PC-3 (cell line): ENCODE measurements at regions not wholly inside any gene's neighbourhood (a gene's known extent, or its start where the extent isn't known, plus 50 kb on each side); places are given as distances from the start of the nearest gene placed in this dataset.

Experiments used
- ATAC-seq: fragments of 200-7000 bp; cut with Tn5 transposase; 2 replicates; pipeline ENCODE4 v1.9.1; 2020; ENCODE audit warnings: mild to moderate bottlenecking, moderate library complexity
- BruUV-seq: library from RNA; stranded (reverse); fragments of 400-500 nt; replicated peaks from 2 replicates; lab custom pipeline; 2021; lab: Mats Ljungman, UMichigan
- CTCF ChIA-PET: fragments of 300-600 bp; sonication (Branson Sonifier 250); formaldehyde crosslinking; loops from one replicate; lab custom pipeline; 2022; ENCODE audit warnings: antibody characterized with exemption; lab: Charles Lee
- POLR2A ChIA-PET: fragments of 300-600 bp; sonication (Branson Sonifier 250); formaldehyde crosslinking; loops from one replicate; lab custom pipeline; 2022; ENCODE audit warnings: antibody characterized with exemption; ENCODE audit not compliant: unreplicated experiment; lab: Charles Lee
- DNase-seq: peaks from one replicate; pipeline ENCODE4 v3.0.0-alpha.2; 2015
- H2AFZ ChIP-seq: fragments of 300-600 bp; sonication (generic); 2 replicates; pipeline ENCODE4 v1.6.0; 2016; ENCODE audit warnings: antibody characterized with exemption, low read length
- H3F3A ChIP-seq: fragments of 300-600 bp; sonication (generic); one replicate; pipeline ENCODE4 v1.6.0; 2017; ENCODE audit warnings: antibody characterized with exemption, low read length, control low read depth, mild to moderate bottlenecking; ENCODE audit not compliant: unreplicated experiment
- H3K27ac ChIP-seq: fragments of 300-600 bp; sonication (generic); 2 replicates; pipeline ENCODE4 v1.5.1; 2016; ENCODE audit warnings: mild to moderate bottlenecking, low read length
- H3K27me3 ChIP-seq: fragments of 300-600 bp; sonication (generic); 2 replicates; pipeline ENCODE4 v1.6.1; 2016; ENCODE audit warnings: low read length, mixed read lengths
- H3K36me3 ChIP-seq: fragments of 300-600 bp; sonication (generic); 2 replicates; pipeline ENCODE4 v1.6.1; 2016; ENCODE audit warnings: low read depth, mixed run types, low read length, mixed read lengths
- H3K4me1 ChIP-seq: fragments of 300-600 bp; sonication (generic); 2 replicates; pipeline ENCODE4 v1.5.1; 2016; ENCODE audit warnings: low read length; ENCODE audit not compliant: insufficient read depth
- H3K4me2 ChIP-seq: fragments of 300-600 bp; sonication (generic); 2 replicates; pipeline ENCODE4 v1.6.0; 2016; ENCODE audit warnings: low read length
- H3K4me3 ChIP-seq: fragments of 300-600 bp; sonication (generic); 2 replicates; pipeline ENCODE4 v1.5.1; 2016; ENCODE audit warnings: mild to moderate bottlenecking, low read length, mixed read lengths
- H3K79me2 ChIP-seq: fragments of 300-600 bp; sonication (generic); 2 replicates; pipeline ENCODE4 v1.6.1; 2017; ENCODE audit warnings: low read length, mixed read lengths
- H3K9ac ChIP-seq: fragments of 300-600 bp; sonication (generic); 2 replicates; pipeline ENCODE4 v1.6.0; 2016; ENCODE audit warnings: mild to moderate bottlenecking, low read length
- H3K9me2 ChIP-seq: fragments of 300-600 bp; sonication (generic); replicated peaks from 2 replicates; pipeline ENCODE4 v1.6.1; 2016; ENCODE audit warnings: mixed run types, low read length, mixed read lengths
- H3K9me3 ChIP-seq: fragments of 300-600 bp; sonication (generic); 2 replicates; pipeline ENCODE4 v1.6.1; 2016; ENCODE audit warnings: low read length, mixed read lengths
- H4K20me1 ChIP-seq: fragments of 300-600 bp; sonication (generic); 2 replicates; pipeline ENCODE4 v1.6.1; 2016; ENCODE audit warnings: low read length, mixed read lengths
- EZH2 ChIP-seq: fragments of 300-600 bp; sonication (generic); IDR thresholded peaks from one replicate; pipeline ENCODE4 v1.6.1; 2017; ENCODE audit warnings: antibody characterized with exemption, mild to moderate bottlenecking, low read length; ENCODE audit not compliant: unreplicated experiment
- EZH2phosphoT487 ChIP-seq: fragments of 300-600 bp; sonication (generic); IDR thresholded peaks from 2 replicates; pipeline ENCODE4 v1.6.1; 2018; ENCODE audit warnings: mild to moderate bottlenecking, antibody characterized with exemption, low read length, borderline replicate concordance
- intact Hi-C: fragments of 100-400 bp; cut with micrococcal nuclease; formaldehyde crosslinking; loops from 2 replicates; pipeline ENCODE4 v1.9.0; 2023
- TF ChIP-seq, protein P1 (sequence below): fragments of 300-600 bp; sonication (generic); conservative IDR thresholded peaks from 2 replicates; pipeline ENCODE4 v1.5.1; 2017; ENCODE audit warnings: antibody characterized with exemption, low read depth, mild to moderate bottlenecking, low read length

DNA sequence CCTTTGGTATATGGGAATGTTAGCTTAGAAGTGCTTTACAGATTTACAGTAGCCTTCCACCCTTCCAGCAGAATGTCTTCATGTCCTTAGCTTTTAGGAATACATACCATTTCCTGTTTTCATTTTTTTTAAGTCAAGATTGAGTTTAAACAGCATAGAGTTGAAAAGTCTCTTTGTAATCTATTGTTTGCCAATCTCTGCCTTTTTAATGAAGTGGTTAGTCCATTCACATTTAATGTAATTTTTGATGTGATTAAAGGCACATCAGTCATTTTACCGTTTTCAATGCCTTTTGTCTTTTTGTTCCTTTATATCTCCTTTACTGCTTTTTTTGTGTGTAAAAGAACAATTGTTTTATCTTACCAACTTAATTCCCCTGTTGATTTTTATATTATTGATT lies 233.4 kb upstream of the SMIM21 start:
- ChIA-PET CTCF (no interaction called here), POLR2A (no interaction called here)
- TF ChIP-seq, protein P1, sequence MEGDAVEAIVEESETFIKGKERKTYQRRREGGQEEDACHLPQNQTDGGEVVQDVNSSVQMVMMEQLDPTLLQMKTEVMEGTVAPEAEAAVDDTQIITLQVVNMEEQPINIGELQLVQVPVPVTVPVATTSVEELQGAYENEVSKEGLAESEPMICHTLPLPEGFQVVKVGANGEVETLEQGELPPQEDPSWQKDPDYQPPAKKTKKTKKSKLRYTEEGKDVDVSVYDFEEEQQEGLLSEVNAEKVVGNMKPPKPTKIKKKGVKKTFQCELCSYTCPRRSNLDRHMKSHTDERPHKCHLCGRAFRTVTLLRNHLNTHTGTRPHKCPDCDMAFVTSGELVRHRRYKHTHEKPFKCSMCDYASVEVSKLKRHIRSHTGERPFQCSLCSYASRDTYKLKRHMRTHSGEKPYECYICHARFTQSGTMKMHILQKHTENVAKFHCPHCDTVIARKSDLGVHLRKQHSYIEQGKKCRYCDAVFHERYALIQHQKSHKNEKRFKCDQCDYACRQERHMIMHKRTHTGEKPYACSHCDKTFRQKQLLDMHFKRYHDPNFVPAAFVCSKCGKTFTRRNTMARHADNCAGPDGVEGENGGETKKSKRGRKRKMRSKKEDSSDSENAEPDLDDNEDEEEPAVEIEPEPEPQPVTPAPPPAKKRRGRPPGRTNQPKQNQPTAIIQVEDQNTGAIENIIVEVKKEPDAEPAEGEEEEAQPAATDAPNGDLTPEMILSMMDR: no peak
- no peak for TF ChIP-seq EZH2phosphoT487
- TF ChIP-seq EZH2: no peak
- Histone ChIP-seq H3K9me2 (no peaks in the 10 kb centered on the region), H3F3A (no peaks in the 10 kb centered on the region), H3K9ac (no peak overlapping the region), H3K4me1 (no peaks in the 10 kb centered on the region), H3K36me3 (no peaks in the 10 kb centered on the region), H3K9me3 (no peaks in the 10 kb centered on the region), H3K27ac (no peak overlapping the region), H3K27me3 (peaks cover 30% of the 10 kb centered on the region), H3K4me2 (no peak overlapping the region), H2AFZ (no peak overlapping the region), H4K20me1 (no peaks in the 10 kb centered on the region), H3K79me2 (no peaks in the 10 kb centered on the region), H3K4me3 (no peak overlapping the region)
- DNase-seq (no peak), ATAC-seq (no peak)
- intact Hi-C loops: no loop called here
- no TSS peak for BruUV-seq

DNA sequence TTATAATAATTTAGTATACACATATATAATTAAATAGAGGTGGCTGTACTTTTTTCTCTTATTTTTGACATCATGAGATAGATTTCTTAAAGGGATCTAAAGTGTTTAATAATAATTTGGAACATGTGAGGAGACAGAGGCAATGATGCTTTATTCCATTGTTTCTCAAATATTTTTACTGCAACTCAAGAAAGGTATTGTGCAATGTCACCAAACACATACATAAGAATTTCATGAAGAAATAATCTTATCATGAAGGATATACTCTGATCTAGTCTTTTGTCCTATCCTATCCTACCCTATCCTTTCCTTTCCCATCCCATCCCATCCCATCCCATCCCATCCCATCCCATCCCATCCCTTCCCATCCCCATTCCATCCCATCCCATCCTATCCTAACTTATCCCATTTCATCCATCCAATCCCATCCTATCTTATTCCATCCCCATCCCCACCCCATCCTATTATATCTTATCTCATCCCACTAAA lies 232.1 kb upstream of the SMIM21 start:
- Histone ChIP-seq H3K36me3 (no peaks in the 10 kb centered on the region), H4K20me1 (no peaks in the 10 kb centered on the region), H3K4me1 (no peaks in the 10 kb centered on the region), H3K9me3 (no peaks in the 10 kb centered on the region), H3K4me3 (no peak overlapping the region), H3K79me2 (no peaks in the 10 kb centered on the region), H3K9me2 (no peaks in the 10 kb centered on the region), H3K9ac (no peak overlapping the region), H2AFZ (no peak overlapping the region), H3K27ac (no peak overlapping the region), H3K27me3 (peaks cover 44% of the 10 kb centered on the region), H3K4me2 (no peak overlapping the region), H3F3A (no peaks in the 10 kb centered on the region)
- TF ChIP-seq EZH2phosphoT487: no peak
- TF ChIP-seq, protein P1: no peak
- TF ChIP-seq EZH2: no peak
- ChIA-PET CTCF (no interaction called here), POLR2A (no interaction called here)
- DNase-seq: no peak
- no TSS peak for BruUV-seq
- no peak for ATAC-seq
- intact Hi-C loops: no loop called here

DNA sequence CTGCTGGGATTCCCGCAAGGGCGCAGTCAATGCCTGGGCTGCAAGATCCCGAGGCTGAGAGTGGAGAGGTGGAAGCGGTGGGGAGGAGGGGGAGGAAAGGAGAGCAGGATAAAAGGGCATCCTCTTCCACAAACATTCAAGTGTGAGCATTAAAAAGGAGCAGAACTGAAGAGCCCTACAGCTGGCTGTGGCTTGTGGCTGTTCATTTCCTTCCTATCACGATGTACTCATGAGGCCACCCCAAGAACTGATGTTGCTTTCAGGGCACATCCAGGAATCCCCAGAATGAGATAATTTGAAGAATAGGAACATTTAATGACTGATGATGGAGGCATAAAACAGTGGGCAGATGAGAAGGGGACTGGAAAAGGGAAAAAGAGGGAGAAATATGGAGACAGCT lies 230.8 kb upstream of the SMIM21 start:
- intact Hi-C loops: no loop called here
- peaks cover 46% of the 10 kb centered on the region for H3K27me3 ChIP-seq

More for the DNA sequence above, 230.8 kb upstream of the SMIM21 start:
- no peak overlapping the region for H2AFZ ChIP-seq
- no peaks in the 10 kb centered on the region for H3K9me2 ChIP-seq
- no peak for ATAC-seq
- H3K27ac ChIP-seq: no peak overlapping the region
- TF ChIP-seq, protein P1: no peak
- TF ChIP-seq EZH2: no peak
- no peak for TF ChIP-seq EZH2phosphoT487
- ChIA-PET POLR2A (no interaction called here), CTCF (no interaction called here)
- no peaks in the 10 kb centered on the region for H3K79me2 ChIP-seq
- BruUV-seq: no TSS peak
- H3K4me2 ChIP-seq: no peak overlapping the region
- no peak overlapping the region for H3K4me3 ChIP-seq
- no peaks in the 10 kb centered on the region for H3K4me1 ChIP-seq
- H3F3A ChIP-seq: no peaks in the 10 kb centered on the region
- no peak for DNase-seq
- H3K9ac ChIP-seq: no peak overlapping the region
- no peaks in the 10 kb centered on the region for H4K20me1 ChIP-seq
- H3K36me3 ChIP-seq: no peaks in the 10 kb centered on the region
- no peaks in the 10 kb centered on the region for H3K9me3 ChIP-seq
